HG03064 (cell line): ENCODE measurements at regions not wholly inside any gene's neighbourhood (a gene's known extent, or its start where the extent isn't known, plus 50 kb on each side); places are given as distances from the start of the nearest gene placed in this dataset.

Experiments
- ATAC-seq: cut with Tn5 transposase; IDR thresholded peaks from one replicate; pipeline ENCODE4 v1.9.1; 2021; ENCODE audit warnings: low read depth; ENCODE audit not compliant: unreplicated experiment

DNA sequence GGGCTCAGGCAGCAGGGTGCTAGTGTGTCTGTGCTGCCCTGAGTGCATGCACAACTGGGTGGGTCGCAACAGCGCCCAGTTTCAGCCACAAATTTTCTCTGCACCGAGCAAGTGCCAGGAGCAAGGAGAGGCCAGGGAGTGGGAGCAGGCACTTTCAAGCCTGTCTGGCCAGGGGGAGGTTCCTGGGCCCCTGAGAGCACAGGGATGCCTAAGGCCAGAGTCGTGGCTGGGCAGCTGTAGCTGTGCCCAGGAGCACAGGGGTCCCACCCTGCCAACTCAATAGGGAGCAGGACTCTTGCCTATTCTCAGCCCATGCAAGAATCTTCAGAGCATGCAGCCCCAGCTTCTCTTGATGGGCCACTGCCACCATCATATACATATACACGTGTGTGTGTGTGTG is 1577.4 kb downstream of the KCNT2 start:
- no peak for ATAC-seq

DNA sequence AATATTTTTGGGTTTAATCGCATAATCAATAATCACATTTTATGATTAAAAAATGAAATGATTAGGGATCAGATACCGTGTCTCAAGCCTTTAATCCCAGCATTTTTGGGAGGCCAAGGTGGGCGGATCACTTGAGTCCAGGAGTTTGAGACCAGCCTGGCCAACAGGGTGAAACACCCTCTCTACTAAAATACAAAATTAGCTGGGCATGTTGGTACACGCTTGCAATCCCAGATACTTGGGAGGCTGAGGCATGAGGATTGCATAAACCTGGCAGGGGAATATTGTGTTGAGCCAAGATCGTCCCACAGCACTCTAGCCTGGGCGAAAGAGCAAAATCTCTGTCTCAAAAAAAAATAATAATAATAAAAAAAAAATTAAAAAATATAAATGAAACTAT is 1581.4 kb downstream of the KCNT2 start:
- no peak for ATAC-seq

DNA sequence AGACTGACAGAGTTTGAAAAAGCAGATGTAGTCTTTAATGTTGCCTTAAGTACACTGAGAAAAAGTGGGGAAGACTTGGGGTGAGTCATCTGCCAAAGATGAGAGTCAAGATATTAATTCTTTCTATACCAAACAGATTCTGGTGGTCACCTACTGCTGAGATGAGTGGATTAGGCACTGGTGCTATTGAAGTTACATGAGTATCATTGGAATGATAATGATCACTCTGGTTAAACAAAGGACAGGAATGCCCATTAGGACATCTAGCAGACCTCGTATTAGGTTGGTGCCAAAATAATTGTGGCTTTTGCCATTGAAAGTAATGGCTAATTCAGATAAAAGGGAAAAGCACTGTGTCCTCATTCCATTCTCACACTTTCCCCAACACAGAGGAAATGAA is 1588.9 kb downstream of the KCNT2 start:
- no peak for ATAC-seq

DNA sequence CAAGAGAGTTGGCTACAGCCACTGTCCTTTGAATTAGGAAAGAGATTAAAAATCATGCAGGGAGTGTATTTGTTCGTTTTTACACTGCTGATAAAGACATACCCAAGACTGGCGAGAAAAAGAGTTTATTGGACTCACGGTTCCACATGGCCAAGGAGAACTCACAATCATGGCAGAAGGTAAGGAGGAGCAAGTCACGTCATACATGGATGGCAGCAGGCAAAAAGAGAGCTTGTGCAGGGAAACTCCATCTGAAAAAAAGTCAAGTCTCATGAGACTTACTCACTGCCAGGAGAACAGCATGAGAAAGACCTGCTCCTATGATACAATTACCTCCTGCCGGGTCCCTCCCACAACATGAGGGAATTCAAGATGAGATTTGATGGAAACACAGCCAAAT is 1595.2 kb downstream of the KCNT2 start:
- no peak for ATAC-seq

DNA sequence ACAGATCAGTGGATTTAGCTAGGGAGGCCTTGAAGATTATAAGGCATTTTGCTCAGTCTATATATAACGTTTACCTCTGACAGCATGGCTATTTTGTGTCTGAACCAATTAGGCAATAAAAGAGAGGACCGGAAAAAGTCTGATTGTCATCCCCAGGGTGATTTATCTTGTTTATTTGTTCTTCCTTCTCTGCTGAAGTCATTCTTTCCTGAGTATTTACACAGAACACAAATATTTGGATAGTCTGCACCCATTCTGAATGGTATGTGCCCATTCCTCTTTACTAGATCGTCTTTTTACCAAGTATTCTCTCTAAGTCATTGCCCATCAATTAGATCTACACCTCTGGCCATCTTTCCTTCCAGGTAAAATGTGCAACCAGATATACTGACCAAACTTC is 1602.9 kb downstream of the KCNT2 start:
- no peak for ATAC-seq

DNA sequence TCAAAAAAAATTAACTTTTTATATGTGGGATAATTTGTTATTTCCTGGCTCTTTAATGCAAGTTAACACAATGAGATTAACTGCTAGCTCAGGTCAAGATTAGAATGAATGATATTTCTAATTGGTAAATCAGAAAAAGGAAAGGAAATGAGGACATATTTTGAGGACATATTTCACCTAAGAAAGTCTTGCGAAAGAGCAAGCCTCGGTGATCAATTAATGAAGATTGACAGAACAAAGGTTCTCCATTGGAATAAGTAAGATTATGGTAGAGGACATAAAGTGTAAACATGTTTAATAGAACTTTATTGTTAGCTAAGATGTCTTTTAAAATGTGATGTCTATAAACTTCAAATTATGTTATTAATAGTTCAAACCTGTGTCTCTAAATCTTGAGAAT is 1617.8 kb downstream of the KCNT2 start:
- no peak for ATAC-seq

DNA sequence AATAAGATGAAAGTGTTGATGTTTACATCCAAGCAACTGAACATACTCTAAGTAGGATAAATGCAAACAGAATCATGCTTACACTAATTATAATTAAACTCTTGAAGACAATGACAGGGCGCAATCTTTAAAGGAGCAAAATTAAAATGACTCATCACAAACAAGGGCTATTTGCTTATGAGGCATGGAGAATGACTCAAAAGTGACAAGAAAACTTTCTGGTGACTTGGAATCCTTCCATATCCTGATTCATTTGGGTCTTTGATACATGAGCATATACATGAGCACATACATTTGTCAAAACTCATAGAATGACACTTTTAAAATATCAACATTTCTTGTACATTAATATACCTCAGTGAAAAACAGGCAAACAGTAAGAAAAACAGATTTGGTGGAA is 1632.3 kb downstream of the KCNT2 start:
- ATAC-seq = no peak

DNA sequence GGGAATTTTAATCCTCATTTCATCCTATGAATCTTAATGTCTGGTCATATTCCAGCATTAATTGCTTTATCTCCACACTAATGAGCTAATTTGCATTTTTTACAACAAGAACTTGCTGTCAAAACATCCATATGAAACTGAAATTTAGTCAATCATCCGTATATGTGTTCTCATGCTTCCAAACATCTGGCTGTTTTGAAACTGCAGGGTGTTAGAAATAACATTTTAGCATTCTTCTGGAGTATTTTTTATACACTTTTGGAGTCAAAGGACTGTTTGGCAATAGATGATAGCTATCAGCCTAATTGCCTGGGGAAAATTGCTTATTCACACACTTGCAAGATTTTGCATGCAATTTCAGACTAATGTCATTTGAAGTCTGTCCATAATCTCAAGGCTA is 1639.3 kb downstream of the KCNT2 start:
- no peak for ATAC-seq

DNA sequence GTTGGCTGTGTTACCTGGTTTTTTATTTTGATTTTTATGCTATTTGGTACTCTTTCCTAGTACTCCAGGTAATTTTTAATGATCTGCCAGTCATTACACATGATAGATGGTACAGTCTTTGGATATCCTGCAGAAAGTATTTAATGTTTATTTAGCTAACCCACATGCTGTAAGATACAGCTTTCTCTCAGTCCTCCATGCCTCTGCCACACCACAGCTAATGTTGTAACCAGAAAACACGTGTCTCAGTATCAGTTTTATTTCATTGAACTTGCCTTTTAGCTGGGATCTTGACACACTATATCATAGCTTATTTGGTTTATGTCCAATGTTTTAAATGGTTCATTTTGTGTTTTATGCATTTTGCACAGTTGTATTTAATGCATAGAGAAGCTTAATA is 1648.4 kb downstream of the KCNT2 start:
- ATAC-seq = no peak

DNA sequence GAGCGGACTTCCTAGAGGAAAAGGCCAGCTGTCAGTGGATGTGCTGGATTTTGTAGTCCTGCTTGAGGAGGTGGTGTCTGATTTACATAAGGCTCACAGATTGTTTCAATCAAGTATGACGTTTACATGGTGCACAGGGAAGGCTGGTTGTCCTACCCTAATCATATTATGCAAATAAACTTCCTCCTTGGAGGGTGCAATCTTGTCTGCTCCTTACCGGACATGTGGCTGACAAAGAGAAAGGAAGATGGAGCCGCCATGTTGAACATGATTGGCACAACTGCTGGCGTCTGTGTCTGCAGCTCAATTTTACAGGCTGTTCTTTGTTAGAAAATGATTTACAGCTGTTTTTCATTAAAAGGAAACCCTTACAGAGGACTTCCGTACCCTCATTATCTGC is 1656.1 kb downstream of the KCNT2 start:
- no peak for ATAC-seq

DNA sequence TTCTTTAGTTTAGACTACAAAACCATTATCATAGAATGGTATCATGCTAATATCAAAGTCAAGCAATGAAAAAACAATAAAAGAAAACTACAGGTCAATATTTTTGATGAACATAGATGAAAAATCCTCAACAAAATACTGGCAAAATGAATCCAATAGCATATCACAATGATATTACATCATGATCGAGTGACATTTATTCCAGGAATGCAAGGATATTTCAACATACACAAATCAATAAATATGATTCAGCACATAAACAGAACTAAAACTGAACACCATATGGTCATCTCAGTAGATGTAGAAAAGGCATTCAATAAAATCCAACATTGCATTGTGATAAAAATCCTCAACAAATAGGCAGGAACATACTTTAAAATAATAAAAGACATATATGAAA is 1657.7 kb downstream of the KCNT2 start:
- ATAC-seq = no peak

DNA sequence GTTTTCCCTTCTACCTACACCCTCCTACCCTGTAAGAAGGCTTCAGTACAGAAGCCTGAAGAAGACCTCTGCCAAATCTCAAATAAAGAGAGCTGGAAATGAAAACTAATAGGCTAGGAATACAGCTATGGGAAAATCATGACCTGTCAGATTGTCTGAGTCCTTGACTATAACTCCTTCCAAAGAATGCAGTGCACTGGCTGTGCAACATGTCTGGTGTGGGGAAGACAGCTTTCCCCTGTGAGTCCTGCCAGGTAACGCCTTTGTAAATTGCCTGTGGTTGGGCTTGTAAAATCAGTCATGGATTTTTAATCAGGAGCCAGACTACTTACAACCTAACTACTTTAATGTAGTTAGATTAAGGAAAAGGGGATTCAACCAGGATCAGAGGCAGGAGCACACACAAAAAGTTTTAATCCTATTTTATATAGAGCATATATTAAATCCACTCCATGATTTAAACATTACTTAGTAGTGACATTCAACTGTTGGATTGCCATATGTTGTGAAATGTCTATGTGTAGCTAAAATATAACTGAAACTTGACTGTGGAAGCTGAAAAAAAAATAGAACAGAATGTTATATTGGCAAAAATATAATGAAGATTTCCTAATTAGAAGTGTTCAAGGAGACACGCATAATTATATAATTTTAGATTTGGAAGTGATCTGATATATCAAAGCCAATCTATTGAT is 1667.8 kb downstream of the KCNT2 start:
- ATAC-seq = no peak

DNA sequence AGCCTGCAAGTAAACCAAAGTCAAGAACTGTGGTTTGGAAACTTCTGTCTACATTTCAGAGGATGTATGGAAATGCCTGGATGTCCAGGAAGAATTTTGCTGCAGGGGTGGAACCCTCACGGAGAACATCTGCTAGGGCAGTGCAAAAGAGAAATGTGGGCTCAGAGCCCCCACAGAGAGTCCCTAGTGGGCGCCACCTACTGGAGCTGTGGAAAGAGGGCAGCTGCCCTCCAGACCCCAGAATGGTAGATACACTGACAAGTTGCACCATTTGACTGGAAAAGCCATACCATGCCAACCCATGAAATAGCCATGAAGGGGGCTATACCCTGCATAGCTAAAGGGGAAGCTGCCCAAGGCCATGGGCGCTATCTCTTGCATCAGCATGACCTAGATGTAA is 1672.4 kb downstream of the KCNT2 start:
- no peak for ATAC-seq

DNA sequence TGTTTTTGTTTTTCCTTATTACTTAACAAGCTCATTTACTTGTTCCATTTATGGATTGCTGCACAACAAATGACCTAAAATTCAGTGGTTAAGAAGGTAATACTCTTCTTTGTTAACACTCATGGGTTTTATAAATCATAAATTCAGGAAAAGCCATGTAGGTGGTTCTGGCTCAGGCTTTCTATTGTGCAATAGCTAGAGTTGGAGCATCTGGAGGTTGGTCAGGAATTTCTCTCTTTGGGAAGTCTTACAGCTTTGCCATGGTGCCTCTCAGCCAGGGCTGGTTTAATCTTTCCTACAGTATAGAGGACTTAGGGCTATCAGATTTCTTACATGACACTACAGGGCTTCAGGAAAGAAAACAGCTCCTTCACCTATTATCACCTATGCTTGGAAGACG is 1677.1 kb downstream of the KCNT2 start:
- ATAC-seq = no peak

DNA sequence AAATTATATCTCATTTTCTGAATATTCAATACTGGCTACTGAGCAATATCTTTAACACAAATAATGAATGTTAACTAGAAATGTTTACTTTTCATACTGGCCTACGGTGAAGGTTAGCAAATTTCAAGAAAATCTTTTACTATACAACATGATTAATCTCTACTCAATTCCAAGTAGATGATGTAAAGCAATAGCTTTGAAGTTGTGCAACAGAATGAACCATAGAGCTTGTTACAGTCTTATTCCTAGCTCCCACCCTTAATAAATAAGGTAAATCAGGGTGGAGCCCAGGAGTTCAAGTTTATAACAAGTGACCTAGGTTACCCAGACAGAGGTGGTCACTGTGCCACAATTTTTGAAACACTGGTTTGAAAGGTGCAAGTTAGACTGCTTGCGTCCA is 1678.1 kb downstream of the KCNT2 start:
- no peak for ATAC-seq

DNA sequence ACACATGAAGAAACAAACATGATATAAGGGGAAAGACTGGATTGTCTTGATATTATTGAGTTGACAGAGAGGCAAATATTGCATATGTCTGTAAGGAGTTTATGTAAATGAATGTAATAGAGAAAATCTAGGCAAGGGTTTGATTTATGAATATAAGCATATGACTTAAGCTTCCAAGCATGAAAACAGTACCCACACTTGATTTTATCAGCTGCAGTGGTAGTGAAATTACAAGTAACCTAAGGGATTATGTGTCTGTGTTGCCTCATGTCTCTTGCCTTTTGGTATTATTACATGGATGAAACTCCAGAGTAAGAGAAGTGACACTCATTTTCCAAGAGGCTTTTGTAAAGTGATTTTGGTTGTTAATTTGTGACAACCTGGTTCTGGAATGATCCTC is 1678.9 kb downstream of the KCNT2 start:
- no peak for ATAC-seq

DNA sequence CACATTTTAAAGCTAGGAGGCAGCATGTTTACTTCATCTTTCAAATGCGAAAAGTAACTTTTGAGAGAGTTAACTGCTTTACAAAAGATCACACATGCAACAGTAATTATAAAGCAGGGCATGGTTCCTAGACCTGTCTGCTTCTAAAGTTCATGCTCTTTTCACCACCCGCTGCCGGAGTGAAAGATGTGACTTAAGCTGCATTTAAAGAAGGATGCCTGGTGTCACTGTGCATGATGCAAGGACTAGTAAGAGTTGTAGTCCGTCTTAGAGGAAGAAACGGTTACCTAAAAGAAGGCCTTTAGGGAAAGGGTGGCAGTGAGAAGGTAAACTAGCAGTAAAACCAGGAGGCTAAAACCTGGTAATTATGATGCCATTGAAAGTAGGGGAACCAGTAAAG is 1689.1 kb downstream of the KCNT2 start:
- ATAC-seq = no peak

DNA sequence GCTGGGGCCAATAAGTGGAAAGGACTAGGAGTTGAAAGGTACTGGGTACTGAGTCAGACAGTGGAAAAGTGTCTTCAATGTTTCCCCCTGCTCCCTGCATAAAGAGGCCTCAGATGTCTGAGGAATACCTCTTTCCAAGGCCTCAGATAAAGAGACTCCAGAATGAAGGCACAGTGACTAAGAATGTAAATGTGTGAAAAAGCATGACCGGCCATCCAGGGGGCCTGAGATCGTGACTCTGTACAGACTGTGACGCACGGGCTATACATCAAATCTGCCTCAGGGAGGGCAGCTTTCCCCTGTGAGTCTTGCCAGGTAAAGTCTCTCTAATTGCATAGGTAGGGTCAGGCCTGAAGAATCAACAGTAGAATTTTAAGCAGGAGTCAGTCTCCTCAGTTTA is 1690.5 kb downstream of the KCNT2 start:
- ATAC-seq = no peak

DNA sequence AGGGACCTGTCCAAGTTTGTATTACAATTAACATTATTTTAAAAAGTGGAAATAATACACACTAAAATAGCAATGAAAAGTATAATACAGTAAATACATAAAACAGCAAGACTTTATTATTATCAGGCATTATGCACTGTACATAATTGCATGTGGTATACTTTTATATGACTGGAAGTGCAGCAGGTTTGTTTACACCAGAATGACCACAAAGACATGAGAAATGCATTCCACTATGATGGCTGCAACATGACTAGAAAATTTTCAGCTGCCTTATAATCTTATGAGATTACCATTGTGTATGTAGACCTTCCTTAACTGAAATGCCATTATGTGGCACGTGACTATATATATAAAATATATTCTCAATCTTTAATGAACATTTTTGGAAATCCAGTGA is 1699.6 kb downstream of the KCNT2 start:
- no peak for ATAC-seq

DNA sequence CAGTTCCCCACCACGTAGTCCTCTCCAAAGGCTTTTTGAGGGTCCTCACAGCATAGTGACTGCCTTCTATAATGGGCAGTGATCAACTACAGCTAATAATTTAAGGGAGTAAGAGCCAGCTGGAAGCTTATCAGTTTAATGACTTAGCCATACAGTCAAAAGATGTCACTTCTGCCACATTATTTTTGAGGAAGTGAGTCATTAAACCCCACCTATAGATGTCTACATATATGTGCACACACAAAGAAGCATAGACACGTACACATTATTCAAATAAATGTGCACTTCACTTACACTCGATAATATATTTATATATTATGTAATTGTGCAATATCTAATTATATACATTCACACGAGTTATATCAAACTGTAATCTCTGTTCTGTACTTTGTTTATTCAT is 1704.7 kb downstream of the KCNT2 start:
- ATAC-seq = no peak

DNA sequence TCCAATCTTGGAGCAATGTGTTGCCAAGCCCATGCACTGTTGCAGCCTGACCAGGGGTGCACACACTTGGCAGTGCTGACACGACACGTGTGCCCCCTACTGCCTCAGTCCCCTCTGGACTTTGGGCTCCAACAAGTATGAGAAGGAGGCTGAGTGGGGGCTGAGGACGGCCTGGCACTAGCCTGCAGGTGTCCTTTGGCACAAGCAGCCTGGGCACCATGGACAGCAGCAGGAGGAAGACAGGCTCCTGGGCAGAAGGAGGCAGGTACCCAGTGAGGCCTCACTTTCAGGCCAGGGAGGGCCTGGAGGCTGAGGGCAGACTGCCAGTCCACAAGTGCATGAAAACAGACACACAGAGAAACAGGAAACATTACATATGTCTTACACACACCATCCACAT is 1702.9 kb upstream of the B3GALT2 start:
- no peak for ATAC-seq

DNA sequence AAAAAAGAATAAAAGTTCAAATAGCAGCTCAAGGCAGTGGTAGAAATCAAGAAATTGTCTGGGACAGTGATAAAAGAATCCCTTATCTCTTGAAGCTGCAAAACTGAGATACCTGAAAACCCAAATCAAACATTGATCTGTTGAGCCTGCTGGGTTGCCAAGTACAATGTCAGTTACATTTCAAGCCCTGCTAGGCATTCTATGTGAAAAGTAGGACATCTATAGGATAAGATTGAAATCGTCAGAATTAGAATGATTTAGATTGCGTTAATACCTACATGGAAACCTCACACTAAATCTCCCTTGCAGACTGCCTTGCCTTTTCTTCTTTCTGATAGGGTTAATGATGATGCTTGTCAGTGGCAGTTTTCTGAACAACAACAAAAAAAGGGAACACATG is 1684.4 kb upstream of the B3GALT2 start:
- ATAC-seq = no peak

DNA sequence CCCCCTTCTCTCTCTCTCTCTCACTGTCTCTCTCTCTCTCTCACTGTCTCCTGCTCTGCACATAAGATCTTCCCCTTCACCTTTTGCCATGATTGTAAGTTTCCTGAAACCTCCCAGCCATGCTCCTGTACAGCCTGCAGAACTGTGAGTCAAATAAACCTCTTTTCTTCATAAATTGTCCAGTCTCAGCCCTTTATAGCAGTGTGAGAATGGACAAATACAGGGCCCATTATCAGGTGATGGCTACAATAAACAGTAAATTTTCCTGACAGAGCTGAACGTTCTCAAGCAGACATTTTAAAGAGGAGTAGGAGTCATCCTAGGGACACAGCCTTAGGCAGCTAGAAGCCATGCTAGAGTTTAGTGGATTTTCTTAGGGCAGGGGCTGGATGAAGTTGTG is 1679.7 kb upstream of the B3GALT2 start:
- ATAC-seq = no peak
